ENCODE measurements at regions not wholly inside any gene's neighbourhood (a gene's known extent, or its start where the extent isn't known, plus 50 kb on each side); places are given as distances from the start of the nearest gene placed in this dataset.

DNA sequence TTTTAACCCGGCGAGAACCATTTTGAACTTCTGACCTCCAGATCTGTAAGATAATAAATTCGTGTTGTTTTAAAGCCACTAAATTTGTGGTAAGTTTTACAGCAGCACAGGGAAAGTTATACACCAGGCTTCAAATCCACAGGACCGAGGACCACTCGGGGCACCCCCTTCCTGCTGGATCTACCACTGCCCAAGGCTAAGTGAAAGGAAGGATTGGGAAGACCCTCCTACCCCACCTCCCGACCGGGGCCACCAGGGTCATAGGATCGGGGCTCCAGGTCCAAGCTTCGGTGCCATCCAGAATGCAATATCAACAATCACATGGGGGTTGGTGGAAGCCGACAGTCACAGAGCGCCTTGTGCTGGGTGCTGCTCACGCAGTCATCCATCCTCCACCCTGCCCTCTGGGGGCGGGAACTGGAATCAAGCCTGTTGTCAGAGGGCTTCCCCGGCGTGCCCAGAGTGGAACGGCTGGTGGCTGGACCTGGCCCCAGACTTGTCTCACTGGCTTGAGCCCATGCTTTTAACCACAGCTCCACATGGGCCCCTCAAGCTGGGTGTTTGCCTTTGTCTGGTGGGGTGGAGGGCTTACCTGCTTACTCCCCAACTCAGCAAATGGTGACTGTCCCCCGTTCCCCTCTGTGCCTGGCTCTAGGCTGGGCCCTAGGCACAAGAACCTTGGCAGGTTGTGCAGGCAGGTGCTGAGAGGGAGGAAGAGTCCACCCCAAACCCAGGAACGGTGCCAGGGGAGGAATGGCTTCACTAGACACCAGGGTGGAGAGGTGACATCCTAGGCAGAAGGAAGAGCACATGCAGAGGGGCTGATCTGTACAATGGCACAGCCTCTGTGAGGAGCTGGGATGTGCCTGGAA, 180.3 kb upstream of the RTL1 start:
- TF ChIP-seq, protein P1, sequence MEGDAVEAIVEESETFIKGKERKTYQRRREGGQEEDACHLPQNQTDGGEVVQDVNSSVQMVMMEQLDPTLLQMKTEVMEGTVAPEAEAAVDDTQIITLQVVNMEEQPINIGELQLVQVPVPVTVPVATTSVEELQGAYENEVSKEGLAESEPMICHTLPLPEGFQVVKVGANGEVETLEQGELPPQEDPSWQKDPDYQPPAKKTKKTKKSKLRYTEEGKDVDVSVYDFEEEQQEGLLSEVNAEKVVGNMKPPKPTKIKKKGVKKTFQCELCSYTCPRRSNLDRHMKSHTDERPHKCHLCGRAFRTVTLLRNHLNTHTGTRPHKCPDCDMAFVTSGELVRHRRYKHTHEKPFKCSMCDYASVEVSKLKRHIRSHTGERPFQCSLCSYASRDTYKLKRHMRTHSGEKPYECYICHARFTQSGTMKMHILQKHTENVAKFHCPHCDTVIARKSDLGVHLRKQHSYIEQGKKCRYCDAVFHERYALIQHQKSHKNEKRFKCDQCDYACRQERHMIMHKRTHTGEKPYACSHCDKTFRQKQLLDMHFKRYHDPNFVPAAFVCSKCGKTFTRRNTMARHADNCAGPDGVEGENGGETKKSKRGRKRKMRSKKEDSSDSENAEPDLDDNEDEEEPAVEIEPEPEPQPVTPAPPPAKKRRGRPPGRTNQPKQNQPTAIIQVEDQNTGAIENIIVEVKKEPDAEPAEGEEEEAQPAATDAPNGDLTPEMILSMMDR (IDR thresholded peaks at IDR 0.05; ENCODE audit: insufficient read depth, low read depth, low read length), result no peak
- TF ChIP-seq EZH2 (IDR thresholded peaks at IDR 0.05; ENCODE audit: insufficient read depth, low read length), result no peak

All from astrocyte (in vitro differentiated cells and primary cell).